ENCODE measurements at regions not wholly inside any gene's neighbourhood (a gene's known extent, or its start where the extent isn't known, plus 50 kb on each side); places are given as distances from the start of the nearest gene placed in this dataset.

GRCh38 chr6:22045261-22045912 lies 251.4 kb downstream of the PRL start:
- TF ChIP-seq POLR2AphosphoS5 (IDR thresholded peaks at IDR 0.05) (no peak), POLR2A (IDR thresholded peaks at IDR 0.05; ENCODE audit: low read depth) (no peak), EP300 (IDR thresholded peaks at IDR 0.05) (no peak)
- TF ChIP-seq, protein P1, sequence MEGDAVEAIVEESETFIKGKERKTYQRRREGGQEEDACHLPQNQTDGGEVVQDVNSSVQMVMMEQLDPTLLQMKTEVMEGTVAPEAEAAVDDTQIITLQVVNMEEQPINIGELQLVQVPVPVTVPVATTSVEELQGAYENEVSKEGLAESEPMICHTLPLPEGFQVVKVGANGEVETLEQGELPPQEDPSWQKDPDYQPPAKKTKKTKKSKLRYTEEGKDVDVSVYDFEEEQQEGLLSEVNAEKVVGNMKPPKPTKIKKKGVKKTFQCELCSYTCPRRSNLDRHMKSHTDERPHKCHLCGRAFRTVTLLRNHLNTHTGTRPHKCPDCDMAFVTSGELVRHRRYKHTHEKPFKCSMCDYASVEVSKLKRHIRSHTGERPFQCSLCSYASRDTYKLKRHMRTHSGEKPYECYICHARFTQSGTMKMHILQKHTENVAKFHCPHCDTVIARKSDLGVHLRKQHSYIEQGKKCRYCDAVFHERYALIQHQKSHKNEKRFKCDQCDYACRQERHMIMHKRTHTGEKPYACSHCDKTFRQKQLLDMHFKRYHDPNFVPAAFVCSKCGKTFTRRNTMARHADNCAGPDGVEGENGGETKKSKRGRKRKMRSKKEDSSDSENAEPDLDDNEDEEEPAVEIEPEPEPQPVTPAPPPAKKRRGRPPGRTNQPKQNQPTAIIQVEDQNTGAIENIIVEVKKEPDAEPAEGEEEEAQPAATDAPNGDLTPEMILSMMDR (IDR thresholded peaks at IDR 0.05), result no peak
- H3K27ac ChIP-seq (replicated peaks in 1 of 4), result no peak overlapping the region
- H3K9me3 ChIP-seq, result peaks cover 0 to 6% (median 3%) of the 10 kb centered on the region in 4 donors
- intact Hi-C loops (cut with DNase I), result no loop called here
- DNase-seq (ENCODE audit: extremely low spot score), result no peak
- H3K4me3 ChIP-seq, result no peak overlapping the region
- 76% methylated on average over 3 of the region's 3 CpGs for WGBS
- H3K4me1 ChIP-seq, result peaks cover 16 to 39% (median 21%) of the 10 kb centered on the region in 4 donors
- no peaks in the 10 kb centered on the region for H3K36me3 ChIP-seq
- H3K27me3 ChIP-seq, result no peaks in the 10 kb centered on the region

DNA sequence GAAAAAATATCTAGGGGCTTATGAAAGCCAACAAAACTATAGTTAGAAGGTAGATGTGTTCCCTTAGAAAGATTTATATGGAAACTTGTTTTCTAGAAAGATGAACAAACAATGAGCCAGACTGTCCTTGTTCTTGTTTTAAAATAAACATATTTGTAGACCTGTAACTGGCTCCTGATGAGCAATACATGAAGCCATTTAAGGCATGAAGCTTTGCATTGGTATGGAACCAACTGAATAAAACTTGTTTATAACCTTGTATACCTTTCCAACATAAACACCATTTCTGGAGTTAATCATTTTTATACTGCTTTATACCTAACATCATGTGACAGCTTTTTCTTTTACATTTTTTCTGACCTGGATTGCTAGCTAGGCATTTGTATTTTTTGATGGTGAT lies 247.8 kb downstream of the PRL start:
- no peak for TF ChIP-seq EP300 (IDR thresholded peaks at IDR 0.05)
- TF ChIP-seq POLR2AphosphoS5 (IDR thresholded peaks at IDR 0.05), result no peak
- no peak for TF ChIP-seq POLR2A (IDR thresholded peaks at IDR 0.05; ENCODE audit: low read depth)
- TF ChIP-seq, protein P1 (IDR thresholded peaks at IDR 0.05), result no peak
- no peak for DNase-seq (ENCODE audit: extremely low spot score)
- Histone ChIP-seq H3K9me3 (no peaks in the 10 kb centered on the region), H3K27me3 (no peaks in the 10 kb centered on the region), H3K4me1 (peaks cover 0 to 15% (median 2%) of the 10 kb centered on the region in 4 donors), H3K27ac (replicated peaks in 1 of 4) (peak overlapping the region in 2 of 4 donors; percentile 7 to 22), H3K4me3 (no peak overlapping the region), H3K36me3 (no peaks in the 10 kb centered on the region)
- intact Hi-C loops (cut with DNase I), result no loop called here

DNA sequence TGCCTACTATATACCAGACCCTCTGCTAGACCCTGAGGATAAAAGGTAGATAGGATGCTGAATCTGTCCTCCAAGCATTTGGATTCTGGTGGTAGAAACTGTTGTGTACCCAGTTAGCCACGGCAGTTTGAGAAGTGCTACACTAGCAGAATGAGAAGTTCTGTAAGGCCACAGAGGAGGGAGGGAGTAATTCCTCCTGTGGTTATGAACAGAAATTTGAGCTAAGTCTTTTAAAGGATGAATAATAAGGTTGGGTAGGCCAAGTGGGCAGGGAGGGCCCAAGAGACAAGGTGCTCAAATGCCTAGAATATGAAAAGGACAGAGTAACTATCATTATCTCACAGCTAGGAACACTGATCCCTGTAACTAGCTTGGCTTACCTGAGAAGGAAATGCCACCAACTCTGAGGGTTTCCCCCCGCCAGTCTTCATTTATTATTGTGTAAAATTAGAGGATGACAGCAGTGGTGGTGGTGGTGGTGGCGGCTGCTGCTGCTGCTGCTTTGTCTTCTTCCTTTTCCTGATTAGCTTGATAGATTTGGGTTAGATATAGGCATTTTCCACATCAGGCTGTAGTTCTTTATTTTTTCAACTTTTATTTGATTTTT lies 243.3 kb downstream of the PRL start:
- Histone ChIP-seq H3K4me1 (peaks cover 0 to 15% (median 0%) of the 10 kb centered on the region in 4 donors), H3K9me3 (no peaks in the 10 kb centered on the region), H3K27me3 (no peaks in the 10 kb centered on the region), H3K36me3 (peaks cover 0 to 4% (median 0%) of the 10 kb centered on the region in 4 donors), H3K4me3 (no peak overlapping the region), H3K27ac (replicated peaks in 1 of 4) (no peak overlapping the region)
- TF ChIP-seq, protein P1 (IDR thresholded peaks at IDR 0.05), result no peak
- TF ChIP-seq POLR2A (IDR thresholded peaks at IDR 0.05; ENCODE audit: low read depth) (no peak), EP300 (IDR thresholded peaks at IDR 0.05) (no peak), POLR2AphosphoS5 (IDR thresholded peaks at IDR 0.05) (no peak)
- WGBS, result 89% methylated on average over 2 of the region's 3 CpGs
- no peak for DNase-seq (ENCODE audit: extremely low spot score)
- intact Hi-C loops (cut with DNase I), result no loop called here

DNA sequence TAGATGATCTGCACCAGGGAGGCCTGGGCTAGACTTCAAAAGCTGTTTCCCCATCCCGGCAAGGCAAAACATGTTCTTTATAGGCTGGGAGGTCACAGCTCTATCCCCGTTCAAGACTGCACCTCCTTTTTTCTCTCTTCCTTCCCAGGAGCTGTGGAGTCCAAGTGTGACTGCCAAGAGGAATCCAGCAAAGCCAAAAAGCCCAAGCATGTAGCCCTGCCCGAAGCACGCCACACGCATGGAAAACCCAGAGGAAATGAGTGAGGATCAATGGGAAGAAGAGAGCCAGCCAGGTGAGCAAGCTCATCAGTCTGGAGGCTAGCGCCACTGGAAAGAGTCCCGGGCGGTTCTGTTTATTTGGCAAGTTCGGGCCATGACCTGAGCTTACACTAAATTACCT lies 240.4 kb downstream of the PRL start:
- H3K27ac ChIP-seq (replicated peaks in 1 of 4), result no peak overlapping the region
- H3K36me3 ChIP-seq, result peaks cover 0 to 4% (median 0%) of the 10 kb centered on the region in 4 donors
- H3K9me3 ChIP-seq, result no peaks in the 10 kb centered on the region
- TF ChIP-seq EP300 (IDR thresholded peaks at IDR 0.05) (no peak), POLR2AphosphoS5 (IDR thresholded peaks at IDR 0.05) (no peak), POLR2A (IDR thresholded peaks at IDR 0.05; ENCODE audit: low read depth) (no peak)
- TF ChIP-seq, protein P1 (IDR thresholded peaks at IDR 0.05), result no peak
- 85% methylated on average over 9 of the region's 9 CpGs for WGBS
- peaks cover 0 to 4% (median 0%) of the 10 kb centered on the region in 4 donors for H3K4me1 ChIP-seq
- no peak overlapping the region for H3K4me3 ChIP-seq
- DNase-seq (ENCODE audit: extremely low spot score), result no peak
- intact Hi-C loops (cut with DNase I), result no loop called here
- H3K27me3 ChIP-seq, result no peaks in the 10 kb centered on the region

All from esophagus muscularis mucosa (tissue), 4 donors.